ENCODE measurements at regions not wholly inside any gene's neighbourhood (a gene's known extent, or its start where the extent isn't known, plus 50 kb on each side); places are given as distances from the start of the nearest gene placed in this dataset.
"Not testable (repeated sequence)": the region's sequence is repeated elsewhere in the genome, so short reads cannot be mapped to it uniquely, and the experiment has no call there.

DNA sequence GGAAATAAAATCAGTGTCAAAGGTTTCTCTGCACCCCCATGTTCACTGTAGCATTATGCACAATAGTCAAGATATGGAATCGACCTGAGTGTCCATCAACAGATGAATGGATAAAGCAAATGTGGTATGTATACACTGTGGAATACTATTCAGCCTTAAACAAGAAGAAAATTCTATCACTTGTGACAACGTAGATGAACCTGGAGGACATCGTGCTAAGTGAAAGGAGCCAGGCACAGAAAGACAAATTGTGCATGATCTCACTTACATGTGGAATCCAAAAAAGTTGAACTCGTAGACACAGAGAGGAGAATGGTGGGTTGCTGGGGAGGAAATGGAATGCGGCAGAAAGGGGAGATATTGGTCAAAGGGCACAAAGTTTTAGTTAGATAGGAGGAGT, 136.3 kb upstream of the ESR1 start:
- DNase-seq (ENCODE audit: low spot score) = no peak
- in situ Hi-C loops (cut with HindIII; ENCODE audit: low sequenced_read_pairs) = no loop called here

DNA sequence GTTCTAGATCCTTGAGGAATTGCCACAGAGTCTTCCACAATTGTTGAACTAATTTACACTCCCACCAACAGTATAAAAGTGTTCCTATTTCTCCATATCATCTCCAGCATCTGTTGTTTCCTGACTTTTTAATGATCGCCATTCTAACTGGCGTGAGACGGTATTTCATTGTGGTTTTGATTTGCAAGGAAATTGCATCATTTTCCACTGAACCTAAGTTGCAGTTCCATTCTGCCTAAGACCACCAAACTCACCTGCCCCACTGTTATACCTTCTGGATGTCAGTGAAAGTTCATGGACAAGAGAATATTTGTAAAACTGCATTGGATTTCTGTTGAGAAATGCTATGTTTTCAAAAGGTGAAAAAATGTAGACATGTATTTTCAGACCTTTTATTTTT, 132.9 kb upstream of the ESR1 start:
- in situ Hi-C loops (cut with HindIII; ENCODE audit: low sequenced_read_pairs) = no loop called here
- DNase-seq (ENCODE audit: low spot score) = no peak

- peak; percentile 19 for DNase-seq (ENCODE audit: low spot score)
- in situ Hi-C loops (cut with HindIII; ENCODE audit: low sequenced_read_pairs) = no loop called here
Observed at GRCh38 chr6:151675746-151676459, 131.6 kb upstream of the ESR1 start.

- in situ Hi-C loops (cut with HindIII; ENCODE audit: low sequenced_read_pairs) = no loop called here
- no peak for DNase-seq (ENCODE audit: low spot score)
Observed at GRCh38 chr6:151676460-151676945, 131.0 kb upstream of the ESR1 start.

DNA sequence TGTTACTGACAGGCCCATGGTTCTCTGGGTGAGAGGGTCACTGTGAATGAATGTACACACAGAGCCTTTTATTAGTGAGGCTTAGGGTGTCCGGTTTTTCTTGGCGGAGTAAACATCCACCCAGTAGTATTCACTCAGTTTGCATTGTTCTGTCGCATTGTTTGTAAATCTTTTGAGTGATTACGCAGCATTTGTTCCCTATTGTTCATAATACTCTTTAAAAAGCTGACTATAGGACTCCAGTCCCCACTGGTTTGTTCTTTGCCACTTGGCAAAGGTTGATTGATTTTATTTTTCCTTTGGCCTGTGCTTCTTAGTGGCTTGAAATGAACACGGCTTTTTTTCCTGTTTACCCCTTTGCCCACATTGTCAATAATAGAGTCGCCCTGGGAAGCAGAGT, 130.1 kb upstream of the ESR1 start:
- no peak for DNase-seq (ENCODE audit: low spot score)
- in situ Hi-C loops (cut with HindIII; ENCODE audit: low sequenced_read_pairs) = no loop called here

DNA sequence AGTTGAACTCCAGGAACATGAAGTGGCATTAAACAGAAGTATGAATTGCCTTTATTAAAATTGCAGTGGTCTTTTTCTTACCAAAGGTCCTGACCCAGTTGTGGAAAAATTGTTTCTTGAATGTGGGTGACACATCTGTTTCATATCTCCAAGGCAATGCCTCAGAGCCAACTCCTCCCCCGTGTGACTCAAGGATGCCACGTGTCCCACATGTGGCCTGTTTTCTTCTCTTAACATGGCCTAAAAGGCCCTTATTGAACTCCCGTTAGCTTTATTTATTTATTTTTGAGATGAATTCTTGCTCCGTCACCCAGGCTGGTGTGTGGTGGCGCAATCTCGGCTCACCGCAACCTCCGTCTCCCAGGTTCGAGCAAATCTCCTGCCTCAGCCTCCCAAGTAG, 128.4 kb upstream of the ESR1 start:
- in situ Hi-C loops (cut with HindIII; ENCODE audit: low sequenced_read_pairs) = no loop called here
- DNase-seq (ENCODE audit: low spot score) = no peak

DNA sequence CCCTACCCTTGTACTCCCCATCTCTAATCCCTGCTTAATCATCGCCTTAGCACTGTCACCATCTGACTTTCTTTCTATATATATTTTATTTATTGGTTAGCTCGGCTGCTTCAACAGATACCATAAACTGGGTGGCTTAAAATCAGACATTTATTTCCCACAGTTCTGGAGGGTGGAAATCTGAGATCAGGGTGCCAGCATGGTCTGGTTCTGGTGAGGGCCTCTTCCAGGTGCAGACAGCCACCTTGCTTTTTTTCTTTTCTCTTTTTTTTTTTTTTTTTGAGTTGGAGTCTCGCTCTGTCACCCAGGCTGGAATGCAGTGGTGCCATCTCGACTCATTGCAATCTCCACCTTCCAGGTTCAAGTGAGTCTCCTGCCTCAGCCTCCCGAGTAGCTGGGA, 127.5 kb upstream of the ESR1 start:
- DNase-seq (ENCODE audit: low spot score) = no peak
- in situ Hi-C loops (cut with HindIII; ENCODE audit: low sequenced_read_pairs) = no loop called here

- in situ Hi-C loops (cut with HindIII; ENCODE audit: low sequenced_read_pairs) = no loop called here
- no peak for DNase-seq (ENCODE audit: low spot score)
Observed at GRCh38 chr6:151680846-151681432, 126.5 kb upstream of the ESR1 start.

GRCh38 chr6:151681433-151682059, 125.9 kb upstream of the ESR1 start:
- no peak for DNase-seq (ENCODE audit: low spot score)
- in situ Hi-C loops (cut with HindIII; ENCODE audit: low sequenced_read_pairs) = no loop called here

DNA sequence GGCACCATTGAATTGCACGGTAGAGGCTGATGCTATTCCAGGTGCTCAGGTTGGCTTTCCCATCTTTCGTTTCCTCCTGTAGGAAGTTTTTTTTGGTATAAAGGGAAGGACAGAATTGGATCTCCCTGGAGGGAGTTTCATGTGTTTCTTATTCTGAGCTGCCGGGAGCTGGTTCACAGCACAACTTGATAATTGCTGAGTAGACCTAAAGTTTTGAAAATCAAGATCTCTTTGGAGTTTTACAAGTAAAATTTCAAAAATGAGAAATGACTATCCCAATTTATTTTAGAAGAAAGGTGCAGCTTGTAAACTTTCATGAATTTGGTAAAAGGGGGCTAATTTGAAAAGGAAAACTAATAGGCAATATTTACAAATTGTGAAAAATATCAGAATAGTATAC, 125.2 kb upstream of the ESR1 start:
- no peak for DNase-seq (ENCODE audit: low spot score)
- in situ Hi-C loops (cut with HindIII; ENCODE audit: low sequenced_read_pairs) = no loop called here

GRCh38 chr6:151682922-151683321, 124.6 kb upstream of the ESR1 start:
- no peak for DNase-seq (ENCODE audit: low spot score)
- in situ Hi-C loops (cut with HindIII; ENCODE audit: low sequenced_read_pairs) = no loop called here

DNA sequence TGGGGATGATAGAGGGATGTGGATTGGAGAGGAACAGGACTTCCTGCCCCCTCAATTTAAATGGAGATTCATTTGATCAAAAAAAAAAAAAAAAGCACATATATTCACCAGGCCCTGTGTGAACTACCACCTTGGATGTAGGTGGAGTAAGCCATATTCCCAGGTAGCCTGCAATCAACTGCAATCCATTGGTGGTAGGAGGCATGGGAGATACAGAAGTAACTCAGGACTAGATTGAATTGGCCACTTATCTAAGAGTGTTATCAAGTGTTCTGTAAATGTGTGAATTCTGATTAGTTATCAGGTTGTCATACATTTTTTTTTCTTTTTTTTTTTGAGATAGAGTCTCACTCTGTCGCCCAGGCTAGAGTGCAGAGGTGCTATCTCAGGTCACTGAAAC, 124.1 kb upstream of the ESR1 start:
- in situ Hi-C loops (cut with HindIII; ENCODE audit: low sequenced_read_pairs) = no loop called here
- no peak for DNase-seq (ENCODE audit: low spot score)

DNA sequence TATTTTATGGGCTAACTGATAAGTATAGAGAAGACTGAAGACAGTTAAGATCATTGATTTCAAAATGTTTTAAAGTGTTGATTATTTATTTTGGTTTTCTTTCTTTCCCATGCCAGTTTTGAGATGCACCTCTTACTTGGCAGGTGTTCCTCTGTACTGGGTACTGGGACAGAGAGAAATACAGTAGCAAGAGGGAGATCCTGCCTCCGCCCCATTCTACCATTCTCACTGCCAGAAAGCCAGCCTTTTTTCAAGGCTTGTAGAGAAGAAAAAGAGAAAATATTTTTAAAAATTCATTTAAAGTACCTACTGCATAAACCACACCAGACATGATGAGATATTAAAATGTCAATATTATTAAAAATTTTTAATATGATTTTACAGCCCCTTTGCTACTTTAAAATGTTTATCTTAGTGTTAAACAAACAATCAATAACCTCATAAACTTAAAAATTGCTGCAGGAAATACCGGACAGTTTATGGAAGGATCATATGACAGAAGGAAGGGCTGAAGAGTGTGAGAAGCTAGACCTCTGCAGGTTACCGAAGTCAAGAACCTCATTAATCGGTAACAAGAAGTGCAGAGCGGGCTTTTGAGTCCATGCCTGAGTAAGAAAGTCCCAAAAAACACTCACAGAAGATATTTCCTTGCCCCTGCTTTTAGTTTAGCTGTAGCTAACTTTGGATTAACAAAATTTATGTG, 117.8 kb upstream of the ESR1 start:
- no peak for DNase-seq (ENCODE audit: low spot score)
- in situ Hi-C loops (cut with HindIII; ENCODE audit: low sequenced_read_pairs) = no loop called here

- in situ Hi-C loops (cut with HindIII; ENCODE audit: low sequenced_read_pairs) = no loop called here
- no peak for DNase-seq (ENCODE audit: low spot score)
Observed at GRCh38 chr6:151690303-151690702, 117.2 kb upstream of the ESR1 start.

DNA sequence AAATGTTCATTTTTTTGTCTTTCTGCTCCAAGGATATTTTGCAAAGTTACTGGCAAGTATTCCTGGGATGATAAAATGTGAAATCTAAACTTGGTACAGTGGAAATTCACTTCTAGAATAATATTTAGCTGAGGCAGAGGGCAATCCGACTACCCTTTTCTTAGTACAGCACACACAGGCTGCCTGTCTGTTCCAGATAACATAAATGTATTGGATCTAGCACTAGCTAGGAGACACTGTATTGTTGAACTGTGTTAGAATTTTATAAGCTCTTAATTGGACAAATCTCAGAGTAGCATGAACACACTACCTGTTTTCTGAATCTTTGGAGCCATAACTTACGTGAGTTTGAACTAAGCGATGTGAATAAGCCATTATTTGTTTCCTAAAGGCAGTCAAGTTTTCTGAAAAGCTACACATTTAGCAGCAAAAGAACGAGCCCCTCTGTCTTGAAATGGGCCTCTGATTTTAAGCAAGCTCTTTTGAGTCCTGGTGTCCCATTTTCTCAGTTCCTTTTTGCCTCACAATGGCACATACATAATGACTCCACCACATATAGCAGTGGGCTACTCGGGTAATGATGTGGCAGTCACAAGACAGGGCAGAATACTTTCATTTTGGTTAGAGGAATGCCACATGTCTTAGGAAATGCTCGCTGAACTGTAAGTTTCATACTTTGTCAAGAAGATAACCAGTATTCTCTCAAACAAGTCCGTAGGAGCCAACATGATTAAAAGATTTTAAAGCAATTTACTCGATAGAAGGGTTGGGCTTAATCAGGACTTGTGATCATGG, 116.5 kb upstream of the ESR1 start:
- DNase-seq (ENCODE audit: low spot score) = no peak

GRCh38 chr6:151692216-151692615, 115.3 kb upstream of the ESR1 start:
- in situ Hi-C loops (cut with HindIII; ENCODE audit: low sequenced_read_pairs) = no loop called here
- DNase-seq (ENCODE audit: low spot score) = no peak

More for the DNA sequence above, 116.5 kb upstream of the ESR1 start:
- in situ Hi-C loops (cut with HindIII; ENCODE audit: low sequenced_read_pairs) = no loop called here

DNA sequence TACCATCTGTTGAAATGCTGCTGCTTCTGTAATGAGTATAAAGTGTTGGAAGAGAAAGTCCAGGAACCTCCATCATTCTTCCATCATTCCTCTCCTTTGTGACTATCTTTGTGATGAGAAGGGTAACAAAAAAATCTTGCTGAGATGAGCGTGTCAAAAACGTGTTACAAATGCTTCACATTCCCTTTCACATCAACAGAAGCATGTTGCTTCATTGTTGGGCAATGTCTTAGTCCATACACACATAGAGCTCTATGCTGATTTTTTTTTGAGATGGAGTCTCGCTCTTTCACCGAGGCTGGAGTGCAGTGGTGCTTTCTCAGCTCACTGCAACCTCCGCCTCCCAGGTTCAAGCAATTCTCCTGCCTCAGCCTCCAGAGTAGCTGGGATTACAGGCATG, 114.1 kb upstream of the ESR1 start:
- in situ Hi-C loops (cut with HindIII; ENCODE audit: low sequenced_read_pairs) = no loop called here
- DNase-seq (ENCODE audit: low spot score) = no peak

DNA sequence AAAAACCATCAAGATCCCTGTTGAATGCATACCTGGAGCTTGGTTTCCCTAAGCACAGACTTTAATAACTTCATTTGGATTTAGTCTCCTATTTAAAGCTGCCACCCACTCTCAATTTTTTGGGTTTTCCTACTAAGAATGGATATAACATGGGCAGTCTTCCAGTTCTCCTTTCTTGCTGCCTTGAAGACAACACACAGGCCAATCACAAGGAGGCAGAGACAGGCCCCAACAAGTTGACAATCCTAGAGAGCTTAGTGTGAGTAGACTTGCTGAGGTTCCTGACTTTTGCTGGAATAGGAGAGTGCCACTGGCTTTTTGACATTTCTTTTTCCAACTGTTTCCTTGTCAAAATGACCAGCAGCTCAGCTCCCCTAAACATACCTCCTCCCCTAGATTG, 112.3 kb upstream of the ESR1 start:
- DNase-seq (ENCODE audit: low spot score) = no peak
- in situ Hi-C loops (cut with HindIII; ENCODE audit: low sequenced_read_pairs) = no loop called here

DNA sequence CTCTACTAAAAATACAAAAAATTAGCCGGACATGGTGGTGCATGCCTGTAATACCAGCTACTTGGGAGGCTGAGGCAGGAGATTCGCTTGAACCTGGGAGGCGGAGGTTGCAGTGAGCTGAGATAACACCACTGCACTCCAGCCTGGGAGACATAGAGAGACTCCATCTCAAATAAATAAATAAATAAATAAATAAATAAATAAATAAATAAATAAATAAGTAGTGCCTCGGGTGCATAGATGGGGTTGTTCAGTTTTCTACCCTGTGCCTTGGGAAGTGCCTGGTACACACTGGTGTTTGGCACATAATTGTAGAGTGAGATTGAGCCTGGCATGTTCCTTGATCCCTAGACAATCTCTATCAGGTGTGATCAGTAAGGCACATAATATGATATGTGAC, 111.2 kb upstream of the ESR1 start:
- in situ Hi-C loops (cut with HindIII; ENCODE audit: low sequenced_read_pairs); DNase-seq (ENCODE audit: low spot score): not testable (repeated sequence)
